A549 (cell line): ENCODE measurements at regions not wholly inside any gene's neighbourhood (a gene's known extent, or its start where the extent isn't known, plus 50 kb on each side); places are given as distances from the start of the nearest gene placed in this dataset.

Experiments
- ATAC-seq, 2 experiments: fragments of 200-7000 bp in 1 of 2; fragments of >200 bp in 1 of 2; cut with Nextera tagmentation in 1 of 2; cut with Tn5 transposase in 1 of 2; 3 replicates each; pipeline versions ENCODE4 v1.8.0 to v1.9.1; 2018 to 2020; ENCODE audit warnings: mild to moderate bottlenecking in 1 of 2, moderate library complexity in 1 of 2
- CTCF ChIA-PET: fragments of 300-600 bp; sonication (Branson Sonifier 250); formaldehyde crosslinking; extraction: SDS; loops from one replicate; lab custom pipeline; 2021; ENCODE audit warnings: antibody characterized with exemption, inconsistent platforms; lab: Yijun Ruan, JAX
- POLR2A ChIA-PET: fragments of 350-600 bp; formaldehyde crosslinking; extraction: SDS; loops from one replicate; lab custom pipeline; 2021; ENCODE audit warnings: antibody characterized with exemption, inconsistent platforms; lab: Yijun Ruan, JAX
- DNase-seq, 2 experiments: peaks; one replicate each; pipeline versions ENCODE4 v3.0.0 to v3.0.0-alpha.2; 2011 to 2016; ENCODE audit warnings: low read depth in 1 of 2, low spot score in 1 of 2
- FAIRE-seq: peaks from 2 replicates; lab custom pipeline; 2011; peaks lifted over from hg19 to GRCh38; lab: Jason Lieb, UNC
- H3K27ac ChIP-seq, 2 experiments: fragments of >200 bp; sonication (Bioruptor Twin); formaldehyde crosslinking; 3 replicates each; pipeline ENCODE4 v1.5.1; 2016 to 2017
- H3K4me1 ChIP-seq: fragments of >200 bp; sonication (Bioruptor Twin); formaldehyde crosslinking; 3 replicates; pipeline ENCODE4 v1.6.1; 2016
- H3K4me2 ChIP-seq: fragments of >200 bp; sonication (Bioruptor Twin); formaldehyde crosslinking; 3 replicates; pipeline ENCODE4 v1.6.1; 2016
- H3K4me3 ChIP-seq: fragments of >200 bp; sonication (Bioruptor Twin); formaldehyde crosslinking; 3 replicates; pipeline ENCODE4 v1.5.1; 2016
- H3K9me3 ChIP-seq: fragments of >200 bp; sonication (Bioruptor Twin); formaldehyde crosslinking; 3 replicates; pipeline ENCODE4 v1.6.1; 2016
- BHLHE40 ChIP-seq: IDR thresholded peaks from 2 replicates; pipeline ENCODE4 v1.6.1; 2012; ENCODE audit warnings: low read depth, low read length, inconsistent platforms
- CBX8 ChIP-seq: fragments of 200-600 bp; sonication (generic); IDR thresholded peaks from 2 replicates; pipeline ENCODE4 v1.6.1; 2016
- CEBPB ChIP-seq, 2 experiments: fragments of >200 bp in 1 of 2; sonication (Bioruptor Twin) in 1 of 2; formaldehyde crosslinking in 1 of 2; IDR thresholded peaks; 2 replicates each; pipeline ENCODE4 v1.6.1; 2012 to 2016
- CHD4 ChIP-seq: fragments of 200-600 bp; sonication (generic); IDR thresholded peaks from 2 replicates; pipeline ENCODE4 v1.6.1; 2016; ENCODE audit warnings: antibody characterized with exemption, mild to moderate bottlenecking, borderline replicate concordance
- EHF ChIP-seq: fragments of 250-450 bp; sonication (Bioruptor Pico); IDR thresholded peaks from 2 replicates; pipeline ENCODE4 v1.5.0; 2020; ENCODE audit warnings: mild to moderate bottlenecking
- EHMT2 ChIP-seq: fragments of 200-600 bp; sonication (generic); IDR thresholded peaks from 2 replicates; pipeline ENCODE4 v1.6.1; 2016; ENCODE audit warnings: antibody characterized with exemption, low read depth, mild to moderate bottlenecking, moderate library complexity
- EP300 ChIP-seq, 2 experiments: fragments of >200 bp; sonication (Bioruptor Twin); formaldehyde crosslinking; IDR thresholded peaks; 2 replicates in 1 of 2; 3 replicates in 1 of 2; pipeline ENCODE4 v1.6.1; 2016 to 2017
- ESRRA ChIP-seq: fragments of 150-350 bp; IDR thresholded peaks from 2 replicates; pipeline ENCODE4 v1.6.1; 2014; ENCODE audit warnings: mild to moderate bottlenecking, low read length, borderline replicate concordance
- GATA3 ChIP-seq: IDR thresholded peaks from 2 replicates; pipeline ENCODE4 v1.6.1; 2012; ENCODE audit warnings: borderline replicate concordance
- HEYL ChIP-seq: fragments of 250-450 bp; sonication (Bioruptor Pico); IDR thresholded peaks from 2 replicates; pipeline ENCODE4 v1.8.0; 2021; ENCODE audit warnings: mild to moderate bottlenecking, moderate library complexity
- HOXA7 ChIP-seq: fragments of 250-450 bp; sonication (Bioruptor Pico); IDR thresholded peaks from 2 replicates; pipeline ENCODE4 v1.5.0; 2020; ENCODE audit warnings: mild to moderate bottlenecking, moderate library complexity
- HOXB13 ChIP-seq: fragments of 250-450 bp; sonication (Bioruptor Pico); IDR thresholded peaks from 2 replicates; pipeline ENCODE4 v1.5.0; 2020; ENCODE audit warnings: low read depth, mild to moderate bottlenecking, moderate library complexity
- HOXB5 ChIP-seq: fragments of 250-450 bp; sonication (Bioruptor Pico); IDR thresholded peaks from 2 replicates; pipeline ENCODE4 v1.5.0; 2020; ENCODE audit warnings: mild to moderate bottlenecking, moderate library complexity
- JUN ChIP-seq, 2 experiments: fragments of >200 bp; sonication (Bioruptor Twin); formaldehyde crosslinking; IDR thresholded peaks; 2 replicates in 1 of 2; 3 replicates in 1 of 2; pipeline ENCODE4 v1.6.1; 2016 to 2017
- JUNB ChIP-seq: fragments of >200 bp; sonication (Bioruptor Twin); formaldehyde crosslinking; IDR thresholded peaks from 2 replicates; pipeline ENCODE4 v1.6.1; 2016
- KDM1A ChIP-seq: fragments of 200-600 bp; sonication (generic); IDR thresholded peaks from 2 replicates; pipeline ENCODE4 v1.6.1; 2016; ENCODE audit warnings: low read depth, mild to moderate bottlenecking
- KDM5A ChIP-seq: fragments of 200-600 bp; sonication (generic); IDR thresholded peaks from 2 replicates; pipeline ENCODE4 v1.6.1; 2016; ENCODE audit warnings: antibody characterized with exemption, mild to moderate bottlenecking
- MAFK ChIP-seq: fragments of 450-650 bp; IDR thresholded peaks from 2 replicates; pipeline ENCODE4 v1.6.1; 2014; ENCODE audit not compliant: partially characterized antibody
- PHF8 ChIP-seq: fragments of 200-600 bp; sonication (generic); IDR thresholded peaks from 2 replicates; pipeline ENCODE4 v1.6.1; 2016; ENCODE audit warnings: low read depth, mild to moderate bottlenecking, antibody characterized with exemption, moderate library complexity, borderline replicate concordance
- POLR2A ChIP-seq: IDR thresholded peaks from 2 replicates; pipeline ENCODE4 v1.6.1; 2012; ENCODE audit warnings: mild to moderate bottlenecking, low read length
- RARB ChIP-seq: fragments of 250-450 bp; sonication (Bioruptor Pico); IDR thresholded peaks from 2 replicates; pipeline ENCODE4 v1.8.0; 2021; ENCODE audit warnings: mild to moderate bottlenecking, moderate library complexity
- RFX5 ChIP-seq: fragments of 450-650 bp; IDR thresholded peaks from 2 replicates; pipeline ENCODE4 v1.7.1; 2014; ENCODE audit warnings: antibody characterized with exemption, mild to moderate bottlenecking, moderate library complexity
- RNF2 ChIP-seq: fragments of 200-600 bp; sonication (generic); IDR thresholded peaks from 2 replicates; pipeline ENCODE4 v1.6.1; 2016; ENCODE audit warnings: low read depth, mild to moderate bottlenecking, antibody characterized with exemption, moderate library complexity, borderline replicate concordance
- TFCP2L1 ChIP-seq: fragments of 250-450 bp; sonication (Bioruptor Pico); IDR thresholded peaks from 2 replicates; pipeline ENCODE4 v1.5.0; 2021; ENCODE audit warnings: mild to moderate bottlenecking
- TP53 ChIP-seq: fragments of 250-450 bp; sonication (Bioruptor Pico); IDR thresholded peaks from 2 replicates; pipeline ENCODE4 v1.5.0; 2021; ENCODE audit warnings: mild to moderate bottlenecking, moderate library complexity
- ZC3H11A ChIP-seq: fragments of 450-650 bp; IDR thresholded peaks from 2 replicates; pipeline ENCODE4 v1.6.1; 2014; ENCODE audit warnings: antibody characterized with exemption, mild to moderate bottlenecking
- ZSCAN20 ChIP-seq: fragments of 250-450 bp; sonication (Bioruptor Pico); IDR thresholded peaks from 2 replicates; pipeline ENCODE4 v1.8.0; 2022; ENCODE audit warnings: mild to moderate bottlenecking, moderate library complexity
- WGBS: methylation state at CpG from one replicate; pipeline ENCODE4 v1.1.6; 2017; ENCODE audit errors: missing lambda C conversion rate; 5-methylcytosine and 5-hydroxymethylcytosine counted together
- TF ChIP-seq, protein P1 (sequence below): IDR thresholded peaks from 2 replicates; pipeline ENCODE4 v1.6.1; 2012; ENCODE audit warnings: low read depth, borderline replicate concordance
- TF ChIP-seq, protein P2 (sequence below): fragments of 250-450 bp; sonication (Bioruptor Pico); IDR thresholded peaks from 2 replicates; pipeline ENCODE4 v1.5.0; 2020; ENCODE audit warnings: low read depth, mild to moderate bottlenecking, moderate library complexity
- TF ChIP-seq, protein P3 (sequence below): fragments of 150-350 bp; IDR thresholded peaks from 2 replicates; pipeline ENCODE4 v1.6.1; 2014; ENCODE audit warnings: low read depth, mild to moderate bottlenecking, low read length

DNA sequence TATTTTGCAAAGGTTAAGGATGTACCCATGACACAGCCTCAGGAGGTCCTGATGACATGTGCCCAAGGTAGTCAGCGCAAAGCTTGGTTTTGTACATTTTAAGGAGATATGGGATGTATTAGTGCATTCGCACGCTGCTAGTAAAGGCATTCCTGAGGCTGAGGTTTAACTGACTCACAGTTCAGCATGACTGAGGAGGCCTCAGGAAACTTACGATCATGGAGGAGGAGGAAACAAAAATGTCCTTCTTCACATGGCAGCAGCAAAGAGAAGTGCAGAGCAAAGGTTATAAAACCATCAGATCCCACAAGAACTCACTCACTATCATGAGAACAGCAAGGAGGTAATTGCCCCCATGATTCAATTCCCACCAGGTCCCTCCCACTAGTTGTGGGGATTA is 1017.4 kb downstream of the EFNB2 start:
- no peak for DNase-seq

DNA sequence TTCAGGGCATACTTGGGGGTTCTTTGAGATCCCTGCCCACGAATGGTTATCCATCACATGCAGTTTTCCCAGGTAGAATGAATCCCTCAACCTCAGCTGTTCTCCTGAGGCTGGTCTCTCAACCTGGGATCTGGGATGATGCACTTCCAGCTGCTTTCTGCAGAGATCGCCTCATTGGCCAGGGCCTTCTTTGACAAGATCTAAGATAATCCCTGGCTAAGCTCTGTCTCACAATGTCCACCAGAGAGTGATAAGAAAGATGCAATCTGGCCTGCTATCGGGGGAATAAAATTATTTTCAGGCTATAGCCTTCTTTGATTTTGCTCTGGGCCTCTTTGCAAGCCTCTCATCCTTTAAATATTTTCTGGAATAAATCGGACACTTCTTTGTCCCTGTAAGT is 1021.1 kb downstream of the EFNB2 start:
- no peak overlapping the region for H3K27ac ChIP-seq
- ChIA-PET POLR2A (no interaction called here), CTCF (no interaction called here)
- 37% methylated on average over 4 of the region's 4 CpGs for WGBS
- DNase-seq (no peak), ATAC-seq (no peak), FAIRE-seq (no peak)
- no peak for TF ChIP-seq POLR2A
- no peak for TF ChIP-seq KDM5A
- no peak for TF ChIP-seq RNF2
- TF ChIP-seq JUN (IDR thresholded peaks at IDR 0.05), result no peak
- no peak for TF ChIP-seq EHF (CRISPR knock-in tag)
- TF ChIP-seq ZSCAN20 (CRISPR knock-in tag), result no peak
- TF ChIP-seq, protein P1, sequence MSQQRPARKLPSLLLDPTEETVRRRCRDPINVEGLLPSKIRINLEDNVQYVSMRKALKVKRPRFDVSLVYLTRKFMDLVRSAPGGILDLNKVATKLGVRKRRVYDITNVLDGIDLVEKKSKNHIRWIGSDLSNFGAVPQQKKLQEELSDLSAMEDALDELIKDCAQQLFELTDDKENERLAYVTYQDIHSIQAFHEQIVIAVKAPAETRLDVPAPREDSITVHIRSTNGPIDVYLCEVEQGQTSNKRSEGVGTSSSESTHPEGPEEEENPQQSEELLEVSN, result no peak
- no peak for TF ChIP-seq HEYL (CRISPR knock-in tag)
- no peak for TF ChIP-seq GATA3
- no peak for TF ChIP-seq PHF8
- no peak for TF ChIP-seq CHD4
- TF ChIP-seq MAFK, result no peak
- no peak for TF ChIP-seq KDM1A
- TF ChIP-seq ESRRA, result no peak
- TF ChIP-seq HOXB13 (CRISPR knock-in tag), result no peak
- TF ChIP-seq, protein P2, sequence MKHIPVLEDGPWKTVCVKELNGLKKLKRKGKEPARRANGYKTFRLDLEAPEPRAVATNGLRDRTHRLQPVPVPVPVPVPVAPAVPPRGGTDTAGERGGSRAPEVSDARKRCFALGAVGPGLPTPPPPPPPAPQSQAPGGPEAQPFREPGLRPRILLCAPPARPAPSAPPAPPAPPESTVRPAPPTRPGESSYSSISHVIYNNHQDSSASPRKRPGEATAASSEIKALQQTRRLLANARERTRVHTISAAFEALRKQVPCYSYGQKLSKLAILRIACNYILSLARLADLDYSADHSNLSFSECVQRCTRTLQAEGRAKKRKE, result no peak
- no peaks in the 10 kb centered on the region for H3K9me3 ChIP-seq
- H3K4me3 ChIP-seq, result no peak overlapping the region
- no peaks in the 10 kb centered on the region for H3K4me1 ChIP-seq
- no peak overlapping the region for H3K4me2 ChIP-seq

More for the DNA sequence above, 1017.4 kb downstream of the EFNB2 start:
- FAIRE-seq (no peak), ATAC-seq (no peak)
- H3K4me3 ChIP-seq, result no peak overlapping the region
- H3K4me1 ChIP-seq, result no peaks in the 10 kb centered on the region
- H3K27ac ChIP-seq, result no peak overlapping the region
- no peak for TF ChIP-seq CEBPB (IDR thresholded peaks at IDR 0.05)
- TF ChIP-seq, protein P3, sequence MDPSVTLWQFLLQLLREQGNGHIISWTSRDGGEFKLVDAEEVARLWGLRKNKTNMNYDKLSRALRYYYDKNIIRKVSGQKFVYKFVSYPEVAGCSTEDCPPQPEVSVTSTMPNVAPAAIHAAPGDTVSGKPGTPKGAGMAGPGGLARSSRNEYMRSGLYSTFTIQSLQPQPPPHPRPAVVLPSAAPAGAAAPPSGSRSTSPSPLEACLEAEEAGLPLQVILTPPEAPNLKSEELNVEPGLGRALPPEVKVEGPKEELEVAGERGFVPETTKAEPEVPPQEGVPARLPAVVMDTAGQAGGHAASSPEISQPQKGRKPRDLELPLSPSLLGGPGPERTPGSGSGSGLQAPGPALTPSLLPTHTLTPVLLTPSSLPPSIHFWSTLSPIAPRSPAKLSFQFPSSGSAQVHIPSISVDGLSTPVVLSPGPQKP, result no peak
- TF ChIP-seq RARB (CRISPR knock-in tag), result no peak
- TF ChIP-seq ZC3H11A, result no peak
- no peak for TF ChIP-seq HEYL (CRISPR knock-in tag)
- no peak for TF ChIP-seq KDM1A
- no peak for TF ChIP-seq EP300 (IDR thresholded peaks at IDR 0.05)
- TF ChIP-seq, protein P2, result no peak
- TF ChIP-seq CBX8, result no peak
- TF ChIP-seq HOXA7 (CRISPR knock-in tag), result no peak
- WGBS, result 78% methylated on average over 4 of the region's 4 CpGs
- no peak overlapping the region for H3K4me2 ChIP-seq
- ChIA-PET POLR2A (no interaction called here), CTCF (no interaction called here)
- no peaks in the 10 kb centered on the region for H3K9me3 ChIP-seq

DNA sequence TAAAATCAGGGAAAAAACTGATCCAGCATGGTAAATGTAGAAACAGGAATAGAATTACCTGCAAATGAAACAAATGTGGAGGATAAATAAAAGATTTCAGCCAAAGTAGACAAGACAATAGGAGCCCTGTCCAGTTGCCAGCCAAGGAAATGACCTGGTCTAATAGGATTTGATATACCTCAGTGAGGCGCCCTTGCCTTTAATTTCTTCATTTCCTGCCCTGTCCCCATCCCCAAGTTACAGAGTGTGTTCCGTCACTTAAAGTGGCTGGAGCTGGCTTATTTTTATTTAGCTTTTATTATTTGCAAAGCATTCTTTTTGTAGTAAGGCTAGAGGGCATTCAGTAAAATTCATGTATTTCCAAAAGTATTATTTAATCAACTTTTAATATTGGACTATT is 1022.0 kb downstream of the EFNB2 start:
- FAIRE-seq (no peak), ATAC-seq (no peak), DNase-seq (no peak)
- H3K4me1 ChIP-seq, result no peaks in the 10 kb centered on the region
- no peak overlapping the region for H3K27ac ChIP-seq
- no peak overlapping the region for H3K4me3 ChIP-seq
- no peak for TF ChIP-seq RFX5
- no peak for TF ChIP-seq JUNB
- no peak for TF ChIP-seq ESRRA
- no peak for TF ChIP-seq EHMT2
- no peak for TF ChIP-seq BHLHE40
- TF ChIP-seq TP53 (CRISPR knock-in tag), result no peak
- no peak for TF ChIP-seq HOXB5
- TF ChIP-seq EHF (CRISPR knock-in tag), result no peak
- no peak for TF ChIP-seq TFCP2L1 (CRISPR knock-in tag)
- TF ChIP-seq CHD4, result no peak
- TF ChIP-seq EP300 (IDR thresholded peaks at IDR 0.05), result no peak
- TF ChIP-seq, protein P3, result no peak
- ChIA-PET POLR2A (no interaction called here), CTCF (interaction anchor here (0.8 kb wide), 1 partner anchor 102 kb away, joined by 3 read pairs; no protein-coding TSS in a partner anchor)
- 77% methylated on average over 2 of the region's 2 CpGs for WGBS
- H3K4me2 ChIP-seq, result no peak overlapping the region
- no peaks in the 10 kb centered on the region for H3K9me3 ChIP-seq
